Epithelial cell of proximal tubule (primary cell): ENCODE measurements at regions not wholly inside any gene's neighbourhood (a gene's known extent, or its start where the extent isn't known, plus 50 kb on each side); places are given as distances from the start of the nearest gene placed in this dataset.

Source experiments
- DNase-seq: peaks from one replicate; pipeline ENCODE4 v3.0.0-alpha.2; 2011; ENCODE audit warnings: low read depth
- H3K4me3 ChIP-seq: 2 replicates; pipeline ENCODE4 v1.5.1; 2011; ENCODE audit warnings: low read depth, mild to moderate bottlenecking, low read length
- CTCF ChIP-seq: conservative IDR thresholded peaks from 2 replicates; pipeline ENCODE4 v1.5.1; 2012; ENCODE audit warnings: low read depth, mild to moderate bottlenecking, low read length

- DNase-seq: no peak
- no peak overlapping the region for H3K4me3 ChIP-seq
- no peak for TF ChIP-seq CTCF
Observed at GRCh38 chr2:104371087-104371781, 482.7 kb upstream of the POU3F3 start.

GRCh38 chr2:104375206-104375605, 478.7 kb upstream of the POU3F3 start:
- no peak overlapping the region for H3K4me3 ChIP-seq
- peak; percentile 2 for DNase-seq
- no peak for TF ChIP-seq CTCF

GRCh38 chr2:104378853-104379374, 475.0 kb upstream of the POU3F3 start:
- peak overlapping the region; percentile 58 for H3K4me3 ChIP-seq
- TF ChIP-seq CTCF: no peak
- DNase-seq: peak; percentile 42

GRCh38 chr2:104384961-104385360, 469.0 kb upstream of the POU3F3 start:
- no peak overlapping the region for H3K4me3 ChIP-seq
- no peak for TF ChIP-seq CTCF
- DNase-seq: no peak

- no peak overlapping the region for H3K4me3 ChIP-seq
Observed at GRCh38 chr2:104385743-104386142, 468.2 kb upstream of the POU3F3 start.

GRCh38 chr2:104388296-104388695, 465.6 kb upstream of the POU3F3 start:
- H3K4me3 ChIP-seq: no peak overlapping the region
- no peak for DNase-seq
- no peak for TF ChIP-seq CTCF

More at GRCh38 chr2:104385743-104386142, 468.2 kb upstream of the POU3F3 start:
- no peak for DNase-seq
- no peak for TF ChIP-seq CTCF

GRCh38 chr2:104402825-104403224, 451.1 kb upstream of the POU3F3 start:
- no peak for TF ChIP-seq CTCF
- no peak overlapping the region for H3K4me3 ChIP-seq

More at GRCh38 chr2:104402825-104403224, 451.1 kb upstream of the POU3F3 start:
- DNase-seq: no peak
